Anterior cingulate cortex (tissue), 58 donors: ENCODE measurements at regions not wholly inside any gene's neighbourhood (a gene's known extent, or its start where the extent isn't known, plus 50 kb on each side); places are given as distances from the start of the nearest gene placed in this dataset.

Experiments
- DNase-seq, 58 donors: peaks; one replicate each; lab custom pipeline; 2025; lab: John Stamatoyannopoulos, UW

DNA sequence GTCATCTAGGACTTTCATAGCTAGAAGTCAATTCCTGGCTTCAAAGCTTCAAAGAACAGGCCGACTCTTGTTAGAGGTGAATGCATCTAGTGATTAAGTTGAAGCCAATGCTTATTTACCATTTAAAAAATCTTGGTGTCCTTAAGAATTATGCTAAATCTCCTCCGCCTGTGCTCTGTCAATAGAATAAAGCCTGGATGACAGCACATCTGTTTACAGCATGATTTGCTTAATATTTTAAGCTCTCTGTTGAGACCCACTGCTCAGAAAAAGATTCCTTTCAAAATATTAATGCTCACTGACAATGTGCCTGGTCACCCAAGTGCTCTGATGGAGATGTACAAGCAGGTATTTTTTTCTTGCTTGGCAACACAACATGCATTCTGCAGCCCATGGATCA is 649.1 kb upstream of the USP24 start:
- DNase-seq: no peak

DNA sequence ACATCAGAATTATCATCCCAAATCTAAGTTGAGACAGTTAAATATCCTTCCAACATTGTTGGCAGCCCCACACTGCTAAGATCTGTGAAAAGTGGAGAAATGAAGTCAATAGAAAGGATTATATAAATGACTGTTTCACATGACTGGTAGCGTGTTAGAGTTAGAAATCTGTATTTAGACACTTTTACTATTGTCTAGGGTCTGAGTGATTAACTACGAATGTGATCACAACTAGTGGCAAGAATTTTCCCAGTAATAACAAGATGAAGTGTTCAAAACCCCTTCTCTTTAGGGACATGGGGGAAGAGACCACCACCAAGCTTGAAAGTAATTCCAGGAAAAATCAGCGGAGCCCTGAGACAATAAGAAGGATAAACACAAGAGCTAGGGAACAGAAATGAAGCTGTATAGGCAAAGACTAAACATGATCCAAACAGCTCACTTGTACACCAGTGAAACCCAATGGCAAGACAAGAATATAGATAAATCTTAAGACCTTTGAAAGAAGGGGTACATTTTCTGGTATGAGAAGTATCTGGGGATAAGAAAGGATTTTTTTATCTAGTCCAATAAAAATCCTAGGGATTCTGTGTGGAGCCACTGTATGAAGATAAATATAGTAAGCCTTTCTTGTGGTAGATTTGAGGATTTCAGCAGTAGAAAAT is 646.6 kb upstream of the USP24 start:
- no peak for DNase-seq

- no peak for DNase-seq
Observed at GRCh38 chr1:55860798-55861519, 645.8 kb upstream of the USP24 start.

DNA sequence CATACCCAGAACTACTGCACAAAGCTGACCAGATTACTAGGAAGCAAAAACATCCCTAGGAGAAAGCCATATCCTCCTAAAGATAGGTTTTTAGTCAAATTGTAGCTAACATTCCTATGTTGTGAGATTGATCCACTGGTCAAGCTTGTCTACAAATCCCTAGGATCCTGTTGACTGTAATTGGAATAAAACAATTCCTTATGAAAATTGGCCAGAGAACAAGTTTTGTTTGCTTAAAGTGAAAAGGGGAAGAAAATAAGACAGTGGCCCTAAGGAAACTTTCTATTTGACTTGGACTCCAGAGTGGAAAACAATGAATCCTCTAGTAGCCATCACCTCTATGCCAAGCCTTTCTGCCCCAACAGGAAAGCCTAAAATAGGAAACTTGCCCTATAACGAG is 645.2 kb upstream of the USP24 start:
- DNase-seq: no peak

GRCh38 chr1:55854911-55855310 is 639.7 kb upstream of the USP24 start:
- no peak for DNase-seq

GRCh38 chr1:55848906-55849305 is 633.7 kb upstream of the USP24 start:
- no peak for DNase-seq

DNA sequence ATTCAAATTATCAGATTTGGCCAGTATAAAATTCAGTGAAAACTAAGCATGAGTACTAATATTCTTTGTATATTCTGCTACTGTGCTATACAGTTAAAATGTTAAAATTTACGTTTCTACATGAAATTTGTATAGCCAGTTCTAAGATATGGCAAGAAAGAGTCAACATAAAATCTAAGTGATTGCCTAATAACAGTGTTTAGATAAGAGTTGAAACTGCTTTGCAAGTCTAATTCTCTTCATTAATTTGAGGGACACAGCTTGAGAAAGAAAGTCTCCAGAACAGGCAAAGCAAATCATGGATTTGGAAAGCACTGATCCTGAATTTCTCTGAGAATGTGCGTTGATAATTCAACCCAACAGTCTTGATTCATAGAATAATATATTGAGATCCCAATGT is 630.9 kb upstream of the USP24 start:
- no peak for DNase-seq

DNA sequence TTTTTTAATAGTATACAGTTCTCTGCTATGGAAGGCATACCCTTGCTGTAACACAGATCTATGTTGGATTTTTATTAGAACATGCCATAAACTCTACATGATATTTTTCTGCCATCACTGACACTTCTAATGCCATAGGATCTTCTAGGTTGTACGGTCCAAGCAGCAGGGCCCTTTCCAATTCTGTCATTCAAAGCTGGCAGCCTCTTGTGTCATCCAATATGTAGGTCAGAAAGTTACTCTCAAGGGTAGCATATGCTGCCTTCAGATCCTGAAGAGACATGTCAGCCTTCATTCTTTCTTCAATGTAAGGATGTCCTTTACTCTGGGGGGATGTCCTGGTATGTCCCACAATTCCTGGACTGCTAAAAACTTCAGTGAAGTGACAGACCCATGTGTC is 629.2 kb upstream of the USP24 start:
- no peak for DNase-seq

DNA sequence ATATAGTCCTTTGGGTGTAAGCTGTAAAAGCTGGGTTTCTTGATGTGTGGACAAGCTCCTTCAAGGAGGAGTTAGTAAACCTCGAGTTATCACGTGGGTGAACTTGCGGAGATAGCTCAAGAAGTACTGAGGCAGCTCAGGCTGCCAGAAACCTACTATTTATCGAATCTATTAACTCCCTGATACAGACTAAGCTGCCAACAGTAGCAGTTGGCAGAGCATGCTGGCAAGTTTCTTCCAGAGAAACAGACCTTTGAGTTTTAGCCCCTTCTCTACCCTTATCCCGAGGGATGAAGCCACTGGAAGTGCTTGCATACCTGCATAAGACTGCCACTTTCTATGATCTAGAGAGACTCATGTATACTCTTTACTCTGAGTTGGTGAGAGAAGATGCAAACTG is 624.5 kb upstream of the USP24 start:
- no peak for DNase-seq

DNA sequence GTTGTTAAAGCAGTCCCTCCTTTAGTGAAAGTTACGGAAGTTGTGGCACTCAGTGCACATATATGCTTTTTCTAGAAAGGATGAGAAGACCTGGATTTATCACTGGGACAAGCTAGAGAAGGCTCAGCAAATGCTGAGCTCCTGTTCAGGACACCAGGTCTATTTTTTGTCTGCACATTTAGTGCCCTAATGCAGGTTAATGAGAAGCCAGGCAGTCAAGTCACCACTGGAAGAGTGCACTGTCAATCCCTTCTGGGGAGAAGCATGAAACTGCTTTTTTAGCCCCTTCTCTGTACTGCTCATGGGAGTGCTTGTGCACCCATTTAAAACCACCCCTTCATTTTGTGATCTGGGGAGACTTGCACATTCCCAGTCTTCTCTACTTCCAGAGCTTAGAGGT is 624.1 kb upstream of the USP24 start:
- no peak for DNase-seq

DNA sequence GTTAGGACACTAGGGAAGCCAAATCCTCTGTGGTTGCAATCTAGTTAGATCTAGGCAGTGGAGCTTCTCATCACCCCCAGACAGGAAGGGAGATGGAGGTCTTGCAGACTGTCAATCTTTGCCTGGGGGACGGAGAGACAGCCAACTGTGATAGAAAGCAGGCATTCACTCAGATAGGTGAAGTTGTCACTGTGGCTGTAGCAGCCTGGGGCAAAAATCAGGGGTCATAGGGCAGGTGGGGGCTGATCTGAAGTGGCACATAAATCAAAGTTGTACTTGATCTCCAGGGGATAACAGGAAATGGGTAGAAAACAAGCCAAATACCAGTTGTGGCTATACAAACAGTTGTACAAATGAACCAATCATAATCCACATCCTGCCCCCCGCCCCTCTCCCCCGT is 620.9 kb upstream of the USP24 start:
- DNase-seq: no peak

GRCh38 chr1:55833529-55834091 is 618.4 kb upstream of the USP24 start:
- no peak for DNase-seq

- DNase-seq: no peak
Observed at GRCh38 chr1:55831759-55832158, 616.6 kb upstream of the USP24 start.

- no peak for DNase-seq
Observed at GRCh38 chr1:55828044-55828443, 612.9 kb upstream of the USP24 start.

DNA sequence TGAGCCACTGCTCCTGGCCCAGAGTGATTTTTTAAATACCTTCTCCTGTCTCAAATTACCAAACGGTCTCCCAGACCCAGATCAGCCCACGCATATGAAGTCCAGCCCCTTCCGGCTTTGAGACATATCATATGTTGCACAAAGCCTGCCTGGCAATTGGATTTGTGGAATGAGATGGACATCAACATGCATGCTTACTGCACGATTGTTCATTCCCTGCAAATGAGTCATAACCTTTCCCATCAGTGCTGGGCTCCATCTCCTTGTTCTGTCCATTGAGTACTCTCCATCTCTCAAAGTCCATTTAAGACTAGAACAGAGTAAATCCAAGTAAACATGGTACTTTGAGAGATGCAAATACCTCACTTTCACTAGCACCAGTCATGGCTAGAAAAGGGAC is 612.2 kb upstream of the USP24 start:
- no peak for DNase-seq

DNA sequence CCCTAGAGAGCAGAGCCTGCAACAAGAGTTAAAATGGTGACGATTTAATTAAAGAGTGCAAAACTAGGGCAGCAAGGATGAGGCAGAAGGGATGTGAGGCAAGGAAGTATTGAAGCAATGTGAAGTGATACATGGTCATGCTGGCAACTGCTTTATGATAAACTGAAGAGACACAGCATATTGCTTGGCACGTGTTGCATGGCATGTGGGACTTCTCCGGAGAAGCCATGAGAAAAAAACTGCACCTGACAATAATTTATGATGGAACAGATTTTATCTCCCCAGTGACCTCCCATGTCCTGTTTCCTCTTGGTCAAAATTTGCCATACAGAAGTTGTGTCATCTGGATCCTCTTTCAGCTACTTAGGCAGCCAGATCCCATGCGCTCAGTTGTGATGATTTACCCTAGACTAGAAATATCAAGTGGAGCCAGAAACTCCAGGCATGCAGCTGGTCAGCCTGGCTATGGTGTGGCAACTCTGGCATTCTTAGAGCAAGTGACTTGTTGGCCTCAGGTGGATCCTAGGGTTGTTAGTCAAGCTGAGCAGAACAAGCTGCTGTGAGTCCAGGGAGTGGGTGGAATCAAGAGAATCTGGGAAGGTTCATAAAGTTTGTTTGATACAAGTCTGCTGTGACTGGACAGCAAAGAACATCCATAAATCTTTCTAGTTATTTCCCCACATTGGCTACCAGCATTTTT is 611.4 kb upstream of the USP24 start:
- no peak for DNase-seq

DNA sequence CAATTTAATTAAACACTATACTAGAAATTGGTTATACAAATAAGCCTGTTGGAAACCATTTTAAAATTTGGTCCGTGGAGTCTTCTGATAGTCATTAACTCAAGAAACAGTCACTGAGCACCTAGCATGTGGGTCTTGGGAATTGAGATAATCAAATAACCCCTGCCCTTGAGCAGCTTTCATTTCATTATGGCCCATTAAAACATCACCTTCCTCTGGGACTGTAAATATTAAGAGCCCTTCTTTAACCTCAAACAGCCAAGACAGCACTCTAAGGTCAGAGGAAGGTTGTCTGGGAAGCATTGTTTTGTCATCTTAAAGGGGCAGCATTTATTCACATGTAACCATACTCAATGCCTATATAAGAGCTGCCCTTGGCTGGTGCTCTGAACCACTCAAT is 610.3 kb upstream of the USP24 start:
- DNase-seq: no peak

DNA sequence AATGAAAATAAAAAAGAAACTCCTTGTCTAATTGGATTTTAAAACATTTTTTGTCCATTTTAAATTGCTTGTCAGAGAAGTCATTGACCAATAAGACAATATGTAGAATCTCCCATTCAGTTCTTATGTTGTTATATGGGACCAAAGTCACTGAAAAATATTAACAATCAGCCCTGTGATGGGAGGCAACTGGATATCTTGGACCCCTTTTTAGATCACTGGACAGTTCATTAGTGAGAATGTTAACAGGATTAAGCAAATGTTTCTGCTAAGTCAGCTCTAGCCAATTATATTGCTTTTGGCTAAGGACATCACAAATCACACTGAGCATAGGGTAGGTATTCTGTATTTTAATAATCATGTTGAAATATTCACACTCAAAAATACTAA is 609.1 kb upstream of the USP24 start:
- DNase-seq: no peak

DNA sequence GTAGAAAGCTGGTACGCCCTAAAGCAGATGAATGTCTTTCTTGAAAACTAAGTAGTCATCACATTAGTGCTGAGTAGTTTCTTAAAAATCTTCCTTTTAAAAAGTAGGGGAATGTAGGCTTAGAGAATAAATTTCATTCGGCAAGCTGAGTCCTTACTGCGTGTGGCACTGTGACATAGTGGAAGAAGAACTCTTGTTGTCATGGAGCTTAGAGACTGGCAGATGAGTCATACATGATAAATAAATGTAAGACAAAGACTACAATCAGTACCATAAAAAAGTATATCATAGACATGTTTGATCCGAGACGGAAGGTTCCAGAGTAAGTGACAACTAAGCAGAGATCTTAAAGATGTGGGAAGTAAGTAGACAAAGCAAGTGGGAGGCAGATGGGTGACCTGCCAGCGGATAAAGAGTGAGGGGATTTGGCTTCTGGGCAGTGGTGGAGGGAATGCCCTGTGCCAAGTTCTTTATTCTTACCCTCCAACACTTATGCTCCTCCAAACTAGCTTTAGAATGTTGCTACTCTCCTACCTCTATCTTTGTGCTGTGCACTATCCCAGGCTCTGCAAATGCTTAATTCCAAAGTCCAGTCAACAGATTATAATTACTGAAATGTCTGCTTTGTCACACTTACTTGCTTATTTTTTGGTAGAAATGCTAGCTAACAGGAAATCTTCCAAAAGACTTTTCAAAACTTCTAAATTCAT is 608.5 kb upstream of the USP24 start:
- no peak for DNase-seq

- DNase-seq: no peak
Observed at GRCh38 chr1:55822891-55823290, 607.7 kb upstream of the USP24 start.

DNA sequence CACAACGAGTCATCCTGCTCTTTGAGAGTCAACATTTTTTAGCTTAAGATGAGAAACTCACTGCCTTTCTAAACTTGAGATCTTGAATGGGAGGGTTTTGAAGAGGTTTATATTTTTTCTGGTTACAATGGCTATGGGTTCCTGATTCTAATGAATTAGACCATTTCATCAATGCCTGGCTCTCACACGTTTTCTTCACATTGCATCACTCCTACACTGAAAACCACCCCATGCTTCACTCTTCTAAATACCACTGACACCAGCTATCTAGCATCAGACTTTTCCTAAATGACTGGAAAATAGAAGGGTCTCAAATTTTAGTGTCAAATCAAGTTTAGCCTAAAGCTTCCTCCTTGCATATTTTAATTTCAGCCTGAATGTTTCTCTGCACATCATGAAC is 606.1 kb upstream of the USP24 start:
- no peak for DNase-seq
